GM10266 (cell line): ENCODE measurements at regions not wholly inside any gene's neighbourhood (a gene's known extent, or its start where the extent isn't known, plus 50 kb on each side); places are given as distances from the start of the nearest gene placed in this dataset.
"Not testable (repeated sequence)": the region's sequence is repeated elsewhere in the genome, so short reads cannot be mapped to it uniquely, and the experiment has no call there.

Source experiments
- DNase-seq: peaks from one replicate; pipeline ENCODE4 v3.0.0; 2012; ENCODE audit errors: extremely low spot score
- TF ChIP-seq, protein P1 (sequence below): IDR thresholded peaks from 2 replicates; pipeline ENCODE4 v1.5.1; 2012; ENCODE audit warnings: mild to moderate bottlenecking, low read depth; ENCODE audit not compliant: control insufficient read depth, insufficient read depth; ENCODE audit errors: missing control alignments

DNA sequence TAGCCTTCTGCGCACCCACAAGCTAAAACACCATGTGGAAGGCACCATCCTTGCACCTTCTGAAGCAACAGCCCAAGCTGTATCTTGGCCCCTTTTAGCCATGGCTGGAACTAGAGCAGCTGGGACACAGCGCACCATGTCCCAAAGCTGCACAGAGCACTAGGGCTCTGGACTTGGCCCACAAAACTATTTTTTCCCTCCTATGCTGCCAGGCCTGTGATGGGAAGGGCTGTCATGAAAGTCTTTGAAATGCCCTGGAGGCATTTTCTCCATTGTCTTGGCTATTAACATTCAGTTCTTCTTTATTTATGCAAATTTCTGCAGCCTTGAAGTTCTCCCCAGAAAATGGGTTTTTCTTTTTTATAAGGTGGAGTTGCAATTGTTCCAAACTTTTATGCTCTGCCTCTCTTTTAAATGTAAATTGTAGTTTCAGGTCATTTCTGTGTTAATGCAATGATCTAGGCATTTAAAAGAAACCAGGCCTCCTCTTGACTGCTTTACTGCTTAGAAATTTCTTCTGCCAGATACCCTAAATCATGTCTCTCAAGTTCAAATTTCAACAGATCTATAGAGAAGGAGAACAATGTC, 996.3 kb downstream of the TAF11L14 start:
- no peak for DNase-seq
- TF ChIP-seq, protein P1, sequence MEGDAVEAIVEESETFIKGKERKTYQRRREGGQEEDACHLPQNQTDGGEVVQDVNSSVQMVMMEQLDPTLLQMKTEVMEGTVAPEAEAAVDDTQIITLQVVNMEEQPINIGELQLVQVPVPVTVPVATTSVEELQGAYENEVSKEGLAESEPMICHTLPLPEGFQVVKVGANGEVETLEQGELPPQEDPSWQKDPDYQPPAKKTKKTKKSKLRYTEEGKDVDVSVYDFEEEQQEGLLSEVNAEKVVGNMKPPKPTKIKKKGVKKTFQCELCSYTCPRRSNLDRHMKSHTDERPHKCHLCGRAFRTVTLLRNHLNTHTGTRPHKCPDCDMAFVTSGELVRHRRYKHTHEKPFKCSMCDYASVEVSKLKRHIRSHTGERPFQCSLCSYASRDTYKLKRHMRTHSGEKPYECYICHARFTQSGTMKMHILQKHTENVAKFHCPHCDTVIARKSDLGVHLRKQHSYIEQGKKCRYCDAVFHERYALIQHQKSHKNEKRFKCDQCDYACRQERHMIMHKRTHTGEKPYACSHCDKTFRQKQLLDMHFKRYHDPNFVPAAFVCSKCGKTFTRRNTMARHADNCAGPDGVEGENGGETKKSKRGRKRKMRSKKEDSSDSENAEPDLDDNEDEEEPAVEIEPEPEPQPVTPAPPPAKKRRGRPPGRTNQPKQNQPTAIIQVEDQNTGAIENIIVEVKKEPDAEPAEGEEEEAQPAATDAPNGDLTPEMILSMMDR, result no peak

DNA sequence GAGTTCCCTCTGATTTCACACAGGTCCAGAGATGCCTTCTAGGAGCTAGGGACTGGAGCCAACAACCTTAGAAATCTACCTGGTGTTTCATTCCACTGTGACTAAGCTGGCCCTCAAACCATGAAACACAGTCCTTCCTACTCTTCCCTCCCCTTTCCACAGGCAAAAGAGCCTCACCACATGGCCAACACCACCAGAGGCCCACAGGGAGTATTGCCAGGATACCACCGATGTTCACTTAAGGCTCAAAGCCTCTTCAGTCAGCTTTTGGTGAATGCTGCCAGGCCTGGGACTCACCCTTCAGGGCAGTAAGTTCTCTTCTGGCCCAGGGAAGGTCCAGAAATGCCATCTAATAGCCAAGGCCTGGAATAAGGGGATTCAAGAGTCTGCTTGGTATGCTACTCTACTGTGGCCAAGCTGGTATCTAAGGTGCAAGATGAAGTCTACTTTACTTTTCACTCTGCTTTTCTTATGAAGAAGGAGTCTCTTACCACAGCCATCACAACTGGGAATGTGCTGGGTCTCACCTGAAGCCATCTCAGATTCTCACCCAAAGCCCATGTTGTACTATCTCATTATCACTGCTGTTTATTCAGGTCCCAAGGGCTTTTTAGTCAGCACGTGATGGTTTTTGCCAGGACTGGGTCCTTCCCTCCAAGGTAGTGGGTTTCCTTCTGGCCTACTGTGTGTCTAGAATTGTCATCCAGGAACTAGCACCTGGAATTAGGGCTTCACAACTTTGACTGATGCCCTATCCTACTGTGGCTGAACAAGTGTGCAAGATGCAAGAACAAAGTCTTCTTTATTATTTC, 1018.4 kb downstream of the TAF11L14 start:
- TF ChIP-seq, protein P1, result no peak
- DNase-seq, result no peak

DNA sequence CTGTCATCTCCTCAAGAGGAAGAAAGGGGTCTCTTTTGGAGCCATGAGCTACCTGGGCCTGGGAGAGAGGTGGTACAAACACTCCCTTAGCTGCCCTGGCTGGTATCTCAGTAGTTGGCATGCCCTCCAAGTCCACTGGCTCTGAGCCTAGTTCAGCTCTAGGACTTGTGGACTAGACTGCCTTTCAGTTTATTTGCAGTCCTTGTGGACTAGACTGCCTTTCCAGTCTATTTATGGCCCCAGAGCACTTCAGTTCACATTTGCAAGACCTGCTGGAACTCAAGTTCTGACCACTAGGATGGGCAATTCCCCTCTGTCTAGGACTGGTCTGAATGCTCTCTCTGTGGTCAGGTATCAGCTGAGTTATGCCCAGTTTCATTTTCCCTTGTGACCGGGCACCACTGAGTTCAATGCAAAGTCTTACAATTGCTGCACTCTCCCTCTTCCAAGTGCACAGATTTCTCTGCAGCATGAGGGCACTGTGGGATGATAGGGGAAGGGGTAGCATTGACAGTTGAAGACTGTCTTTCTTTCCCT, 1019.0 kb downstream of the TAF11L14 start:
- no peak for DNase-seq
- TF ChIP-seq, protein P1, result no peak

DNA sequence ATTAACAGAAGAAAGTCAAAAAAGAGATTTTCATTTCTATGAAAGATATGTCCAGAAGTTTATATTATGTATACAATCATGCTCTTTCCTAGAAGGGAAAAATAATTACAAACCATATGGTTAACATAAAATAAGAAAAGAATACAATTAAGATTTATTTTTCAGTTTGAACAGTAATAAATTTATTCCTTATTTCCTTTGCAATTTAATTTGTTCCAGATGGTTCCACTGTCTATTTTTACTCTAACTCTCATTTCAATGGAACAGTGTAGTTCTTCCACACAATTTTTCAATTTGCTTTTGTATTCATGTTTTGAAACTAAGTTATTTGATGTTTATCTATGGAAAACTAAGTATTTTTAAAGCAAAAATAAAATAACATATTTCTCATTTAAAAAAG, 1026.3 kb downstream of the TAF11L14 start:
- TF ChIP-seq, protein P1, result no peak
- no peak for DNase-seq

DNA sequence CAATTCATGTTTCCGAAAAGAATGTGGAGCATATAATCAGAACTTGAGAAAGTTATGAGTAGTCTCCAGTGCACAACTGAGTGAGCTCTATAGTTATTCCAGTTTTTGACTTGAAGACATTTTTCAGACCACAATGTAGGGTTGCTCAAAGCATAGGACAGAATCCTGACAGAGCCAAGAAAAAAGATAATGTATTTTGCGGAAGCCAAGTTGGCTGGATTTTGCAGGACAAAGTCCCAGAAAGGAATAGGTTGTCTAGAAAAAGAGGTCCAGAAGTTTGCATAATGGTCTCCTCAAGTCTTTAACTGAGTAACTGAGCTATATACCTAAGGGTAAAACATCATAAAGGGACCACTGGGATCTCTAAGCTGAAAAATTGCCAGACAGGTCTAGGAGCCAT, 1028.0 kb downstream of the TAF11L14 start:
- TF ChIP-seq, protein P1, result no peak
- no peak for DNase-seq

DNA sequence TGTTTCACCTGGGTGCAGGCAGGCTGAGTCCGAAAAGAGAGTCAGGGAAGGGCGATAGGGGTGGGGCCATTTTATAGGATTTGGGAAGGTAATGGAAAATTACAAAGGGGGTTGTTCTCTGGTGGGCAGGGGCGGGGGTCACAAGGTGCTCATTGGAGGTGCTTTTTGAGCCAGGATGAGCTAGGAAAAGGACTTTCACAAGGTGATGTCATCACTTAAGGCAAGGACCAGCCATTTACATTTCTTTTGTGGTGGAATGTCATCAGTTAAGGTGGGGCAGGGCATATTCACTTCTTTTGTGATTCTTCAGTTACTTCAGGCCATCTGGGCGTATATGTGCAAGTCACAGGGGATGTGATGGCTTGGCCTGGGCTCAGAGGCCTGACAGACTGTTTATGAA, 1040.0 kb downstream of the TAF11L14 start:
- DNase-seq, result not testable (repeated sequence)

DNA sequence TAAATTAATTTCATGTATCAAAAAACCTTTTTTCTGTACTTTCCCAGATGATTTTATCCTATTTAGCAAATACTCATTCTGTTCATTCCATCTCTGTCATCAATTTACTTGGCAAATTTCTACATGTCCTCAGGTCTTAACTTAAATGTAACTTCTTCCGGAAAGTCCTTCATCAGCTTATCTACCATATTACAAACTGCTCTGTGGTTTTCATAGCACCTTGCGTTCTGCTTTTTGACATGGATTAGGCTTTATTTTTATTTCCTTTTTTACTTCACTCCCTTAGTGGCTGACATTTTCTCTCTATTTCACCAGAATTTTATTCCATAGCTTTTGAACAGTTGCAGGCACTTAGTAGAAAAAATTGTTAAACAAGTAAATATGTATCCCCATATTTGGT, 1040.8 kb downstream of the TAF11L14 start:
- TF ChIP-seq, protein P1, result no peak
- no peak for DNase-seq
